Thymus (tissue), 11 donors: ENCODE measurements at regions not wholly inside any gene's neighbourhood (a gene's known extent, or its start where the extent isn't known, plus 50 kb on each side); places are given as distances from the start of the nearest gene placed in this dataset.

Experiments
- DNase-seq, 9 donors: peaks; one replicate each; pipeline ENCODE4 v3.0.0-alpha.2; 2013; ENCODE audit warnings: low spot score in 9 of 9, low read depth in 6 of 9, missing footprints in 1 of 9
- H3K27ac ChIP-seq, 2 donors: one replicate each; pipeline ENCODE4 v1.5.1; 2013; ENCODE audit warnings: control low read depth in 1 of 2, low read depth in 1 of 2, low read length in 1 of 2, mild to moderate bottlenecking in 1 of 2, moderate library complexity in 1 of 2
- H3K27me3 ChIP-seq, 2 donors: one replicate each; pipeline ENCODE4 v1.5.1; 2013; ENCODE audit warnings: low read length in 1 of 2; ENCODE audit not compliant: control insufficient read depth in 2 of 2, insufficient read depth in 1 of 2
- H3K36me3 ChIP-seq, 2 donors: one replicate each; pipeline ENCODE4 v1.5.1; 2013; ENCODE audit warnings: low read length in 1 of 2, mild to moderate bottlenecking in 1 of 2, moderate library complexity in 1 of 2; ENCODE audit not compliant: control insufficient read depth in 2 of 2, insufficient read depth in 2 of 2
- H3K4me1 ChIP-seq, 2 donors: one replicate each; pipeline ENCODE4 v1.5.1; 2013; ENCODE audit warnings: low read length in 2 of 2; ENCODE audit not compliant: control insufficient read depth in 2 of 2, insufficient read depth in 2 of 2
- H3K4me3 ChIP-seq, 2 donors: one replicate each; pipeline ENCODE4 v1.5.1; 2013; ENCODE audit warnings: low read length in 2 of 2, control low read depth in 1 of 2, mild to moderate bottlenecking in 1 of 2
- H3K9me3 ChIP-seq, 2 donors: one replicate each; pipeline ENCODE4 v1.5.1; 2013; ENCODE audit warnings: low read length in 1 of 2, mild to moderate bottlenecking in 1 of 2; ENCODE audit not compliant: control insufficient read depth in 2 of 2, insufficient read depth in 1 of 2
- WGBS: extraction: QIAGEN DNeasy Blood & Tissue Kit; methylation state at CpG from one replicate; pipeline ENCODE4 v1.1.7; 2013; 5-methylcytosine and 5-hydroxymethylcytosine counted together
- donor health status: healthy.

GRCh38 chrX:121256647-121257046 is 209.2 kb downstream of the GLUD2 start:
- no peak overlapping the region for H3K4me3 ChIP-seq
- WGBS: 56% methylated on average over 2 of the region's 2 CpGs
- DNase-seq: no peak

DNA sequence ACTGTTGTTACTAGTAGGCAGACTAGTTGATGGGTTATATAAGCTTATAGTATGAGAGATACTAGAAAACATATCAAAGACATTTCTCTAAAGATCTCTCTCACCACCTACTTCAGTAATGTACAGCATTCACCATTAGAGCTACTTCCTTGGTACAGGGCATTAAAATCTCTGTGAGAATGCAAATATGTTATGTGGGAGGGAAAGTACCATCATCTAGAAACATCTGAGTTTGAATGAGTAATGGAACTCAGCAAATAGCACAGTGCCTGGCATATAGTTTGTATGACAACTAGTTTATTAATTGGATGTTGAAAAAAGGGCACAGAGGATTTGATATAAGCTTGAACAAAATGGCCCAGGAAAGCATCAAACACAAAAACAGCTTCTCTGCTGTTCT is 211.1 kb downstream of the GLUD2 start:
- no peaks in the 10 kb centered on the region for H3K36me3 ChIP-seq
- H3K4me3 ChIP-seq: no peak overlapping the region
- DNase-seq: no peak
- H3K27ac ChIP-seq: no peak overlapping the region
- no peaks in the 10 kb centered on the region for H3K27me3 ChIP-seq
- H3K9me3 ChIP-seq: no peaks in the 10 kb centered on the region
- no peaks in the 10 kb centered on the region for H3K4me1 ChIP-seq

More at GRCh38 chrX:121256647-121257046, 209.2 kb downstream of the GLUD2 start:
- Histone ChIP-seq H3K27me3 (no peaks in the 10 kb centered on the region), H3K27ac (no peak overlapping the region), H3K9me3 (no peaks in the 10 kb centered on the region), H3K4me1 (no peaks in the 10 kb centered on the region), H3K36me3 (no peaks in the 10 kb centered on the region)

- WGBS: 89% methylated on average over 2 of the region's 2 CpGs
- no peak overlapping the region for H3K4me3 ChIP-seq
- no peaks in the 10 kb centered on the region for H3K9me3 ChIP-seq
- H3K36me3 ChIP-seq: no peaks in the 10 kb centered on the region
- H3K4me1 ChIP-seq: no peaks in the 10 kb centered on the region
- no peaks in the 10 kb centered on the region for H3K27me3 ChIP-seq
- H3K27ac ChIP-seq: no peak overlapping the region
- DNase-seq: no peak
Measured at GRCh38 chrX:121259170-121259569, 211.8 kb downstream of the GLUD2 start.

GRCh38 chrX:121260596-121261240 is 213.3 kb downstream of the GLUD2 start:
- 92% methylated on average over 2 of the region's 2 CpGs for WGBS

DNA sequence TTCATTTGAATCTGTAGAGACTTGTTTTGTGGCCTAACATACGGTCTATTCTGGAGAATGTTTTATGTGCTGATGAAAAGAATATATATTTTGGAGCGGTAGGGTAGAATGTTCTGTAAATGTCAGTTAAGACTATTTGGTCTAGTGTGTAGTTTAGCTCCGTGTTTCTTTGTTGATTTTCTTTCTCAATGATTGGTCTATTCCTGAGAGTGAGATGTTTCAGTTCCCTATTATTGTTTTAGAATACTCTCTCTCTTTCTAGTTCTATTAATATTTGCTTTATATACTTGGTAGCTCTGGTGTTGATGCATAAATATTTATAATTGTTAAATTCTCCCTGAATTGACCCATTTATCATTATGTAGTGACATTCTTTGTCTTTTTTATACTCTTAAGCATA is 236.5 kb downstream of the GLUD2 start:
- Histone ChIP-seq H3K27ac (no peak overlapping the region), H3K36me3 (no peaks in the 10 kb centered on the region), H3K27me3 (no peaks in the 10 kb centered on the region), H3K9me3 (no peaks in the 10 kb centered on the region), H3K4me3 (no peak overlapping the region), H3K4me1 (no peaks in the 10 kb centered on the region)
- DNase-seq: no peak
- 95% methylated on average over 3 of the region's 3 CpGs for WGBS

More at GRCh38 chrX:121260596-121261240, 213.3 kb downstream of the GLUD2 start:
- no peaks in the 10 kb centered on the region for H3K36me3 ChIP-seq
- no peaks in the 10 kb centered on the region for H3K9me3 ChIP-seq
- H3K4me3 ChIP-seq: no peak overlapping the region
- H3K27ac ChIP-seq: no peak overlapping the region
- no peaks in the 10 kb centered on the region for H3K27me3 ChIP-seq
- no peak for DNase-seq
- H3K4me1 ChIP-seq: no peaks in the 10 kb centered on the region

DNA sequence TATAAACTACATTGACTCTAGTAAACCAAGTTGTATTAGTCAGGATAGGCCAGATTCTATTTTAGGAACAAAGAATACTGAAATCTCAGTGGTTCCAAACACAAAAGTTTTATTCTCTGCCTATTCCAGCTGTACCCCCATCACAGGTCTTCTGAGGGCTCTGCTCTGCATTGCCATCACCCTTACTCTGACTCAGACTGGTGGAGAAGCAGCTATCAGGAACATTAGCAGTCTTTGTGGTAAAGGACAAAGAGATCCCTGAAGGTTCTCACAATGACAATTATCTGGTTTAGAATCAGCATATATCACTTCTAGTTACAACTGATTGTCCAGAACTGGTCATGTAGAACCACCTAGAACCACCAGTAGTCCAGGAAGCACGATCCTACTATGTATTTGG is 251.1 kb downstream of the GLUD2 start:
- Histone ChIP-seq H3K27ac (no peak overlapping the region), H3K4me1 (no peaks in the 10 kb centered on the region), H3K27me3 (no peaks in the 10 kb centered on the region), H3K4me3 (no peak overlapping the region), H3K9me3 (no peaks in the 10 kb centered on the region), H3K36me3 (no peaks in the 10 kb centered on the region)
- 90% methylated on average over 1 of the region's 1 CpG for WGBS
- no peak for DNase-seq

DNA sequence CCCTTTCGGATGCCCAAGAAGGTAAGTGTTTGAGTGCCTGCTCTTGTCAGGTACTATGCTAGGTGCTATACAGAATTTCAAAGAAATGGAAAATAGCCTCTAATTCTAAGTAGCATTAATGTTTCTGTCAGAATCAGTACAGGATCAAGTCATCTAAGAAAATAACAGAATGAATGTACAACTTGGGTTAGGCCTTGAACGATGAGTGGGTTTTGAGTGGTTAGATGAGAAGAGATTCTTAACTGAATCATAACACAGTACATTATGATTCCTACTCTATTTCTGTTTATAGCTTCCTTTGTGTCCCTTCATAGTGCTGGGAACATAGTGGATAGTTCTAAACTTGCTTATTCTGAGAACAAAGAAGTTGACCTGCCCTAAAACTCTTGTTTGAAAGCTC is 253.9 kb downstream of the GLUD2 start:
- DNase-seq: no peak
- 96% methylated on average over 2 of the region's 2 CpGs for WGBS
- no peak overlapping the region for H3K4me3 ChIP-seq

DNA sequence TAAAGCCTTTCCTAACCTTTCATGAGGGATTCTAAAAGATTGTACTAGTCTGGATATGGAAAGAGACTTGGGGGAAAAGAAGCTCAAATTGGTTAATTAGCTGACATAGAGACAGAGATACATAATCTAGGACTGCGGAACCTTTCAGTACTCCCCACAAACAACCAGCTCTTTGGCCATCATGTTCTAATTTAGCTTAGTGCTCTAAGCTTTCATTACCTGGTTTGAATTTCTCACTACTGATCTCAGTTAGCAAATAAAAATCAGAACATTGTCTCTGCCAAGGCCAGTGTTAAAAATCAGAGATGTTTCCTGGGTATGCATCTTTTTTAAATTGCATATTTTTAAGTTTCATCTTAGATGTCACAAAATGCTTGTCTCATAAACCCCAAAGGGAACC is 254.4 kb downstream of the GLUD2 start:
- H3K27ac ChIP-seq: no peak overlapping the region
- 100% methylated on average over 1 of the region's 1 CpG for WGBS

More for the DNA sequence above, 253.9 kb downstream of the GLUD2 start:
- no peaks in the 10 kb centered on the region for H3K36me3 ChIP-seq
- H3K9me3 ChIP-seq: no peaks in the 10 kb centered on the region
- H3K27ac ChIP-seq: no peak overlapping the region
- no peaks in the 10 kb centered on the region for H3K27me3 ChIP-seq
- H3K4me1 ChIP-seq: no peaks in the 10 kb centered on the region

GRCh38 chrX:121307449-121307848 is 260.0 kb downstream of the GLUD2 start:
- Histone ChIP-seq H3K27ac (no peak overlapping the region), H3K4me1 (no peaks in the 10 kb centered on the region), H3K27me3 (no peaks in the 10 kb centered on the region), H3K9me3 (no peaks in the 10 kb centered on the region), H3K4me3 (no peak overlapping the region), H3K36me3 (no peaks in the 10 kb centered on the region)
- DNase-seq: no peak
- 95% methylated on average over 3 of the region's 3 CpGs for WGBS

More for the DNA sequence above, 254.4 kb downstream of the GLUD2 start:
- no peaks in the 10 kb centered on the region for H3K36me3 ChIP-seq
- DNase-seq: no peak
- H3K9me3 ChIP-seq: no peaks in the 10 kb centered on the region
- H3K27me3 ChIP-seq: no peaks in the 10 kb centered on the region
- H3K4me1 ChIP-seq: no peaks in the 10 kb centered on the region
- H3K4me3 ChIP-seq: no peak overlapping the region
